Upper lobe of left lung (tissue), 4 donors: ENCODE measurements at regions not wholly inside any gene's neighbourhood (a gene's known extent, or its start where the extent isn't known, plus 50 kb on each side); places are given as distances from the start of the nearest gene placed in this dataset.

Experiments
- CTCF ChIP-seq, 6 experiments: fragments of 450-650 bp in 4 of 6; fragments of 200-600 bp in 2 of 6; sonication (generic) in 2 of 6; IDR thresholded peaks; one replicate each; pipeline ENCODE4 v1.5.1; 2016 to 2019; ENCODE audit warnings: antibody characterized with exemption in 6 of 6
- EP300 ChIP-seq, 4 donors: sonication (generic); formaldehyde crosslinking; IDR thresholded peaks; one replicate each; pipeline ENCODE4 v1.5.1; 2017; ENCODE audit warnings: antibody characterized with exemption in 4 of 4, control low read depth in 2 of 4
- POLR2A ChIP-seq, 4 donors: fragments of 450-650 bp; IDR thresholded peaks; one replicate each; pipeline ENCODE4 v1.5.1; 2016 to 2017; ENCODE audit warnings: antibody characterized with exemption in 4 of 4, mild to moderate bottlenecking in 2 of 4
- POLR2AphosphoS5 ChIP-seq, 2 donors: sonication (generic); formaldehyde crosslinking; IDR thresholded peaks; one replicate each; pipeline ENCODE4 v1.5.1; 2017; ENCODE audit warnings: antibody characterized with exemption in 2 of 2

GRCh38 chr2:8594731-8595427 lies 87.0 kb upstream of the ID2 start:
- TF ChIP-seq CTCF (IDR thresholded peaks at IDR 0.05) (no peak), EP300 (IDR thresholded peaks at IDR 0.05) (no peak), POLR2AphosphoS5 (IDR thresholded peaks at IDR 0.05) (no peak), POLR2A (IDR thresholded peaks at IDR 0.05) (no peak)
